ENCODE measurements at regions not wholly inside any gene's neighbourhood (a gene's known extent, or its start where the extent isn't known, plus 50 kb on each side); places are given as distances from the start of the nearest gene placed in this dataset.
"Not testable (repeated sequence)": the region's sequence is repeated elsewhere in the genome, so short reads cannot be mapped to it uniquely, and the experiment has no call there.

DNA sequence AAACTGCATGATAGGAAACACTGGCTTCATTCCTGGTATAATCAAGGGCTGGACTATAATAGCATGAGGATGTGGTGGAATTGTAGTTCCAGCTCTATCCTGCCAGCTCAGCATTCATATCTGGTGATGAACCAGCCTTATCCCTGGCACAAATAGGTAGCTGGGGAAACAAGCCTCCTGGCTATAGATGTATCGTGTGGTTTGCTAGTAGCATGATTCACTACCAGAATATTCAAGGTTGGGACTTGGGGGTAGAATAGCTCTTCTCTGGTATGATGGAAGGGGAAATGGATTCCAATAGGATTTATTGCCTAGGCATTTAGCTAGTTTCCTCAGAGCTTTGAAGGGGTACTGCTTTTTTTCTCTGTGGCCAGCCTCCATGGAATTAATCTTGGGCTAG is 532.8 kb downstream of the FBXO15 start:
- no peak for DNase-seq

DNA sequence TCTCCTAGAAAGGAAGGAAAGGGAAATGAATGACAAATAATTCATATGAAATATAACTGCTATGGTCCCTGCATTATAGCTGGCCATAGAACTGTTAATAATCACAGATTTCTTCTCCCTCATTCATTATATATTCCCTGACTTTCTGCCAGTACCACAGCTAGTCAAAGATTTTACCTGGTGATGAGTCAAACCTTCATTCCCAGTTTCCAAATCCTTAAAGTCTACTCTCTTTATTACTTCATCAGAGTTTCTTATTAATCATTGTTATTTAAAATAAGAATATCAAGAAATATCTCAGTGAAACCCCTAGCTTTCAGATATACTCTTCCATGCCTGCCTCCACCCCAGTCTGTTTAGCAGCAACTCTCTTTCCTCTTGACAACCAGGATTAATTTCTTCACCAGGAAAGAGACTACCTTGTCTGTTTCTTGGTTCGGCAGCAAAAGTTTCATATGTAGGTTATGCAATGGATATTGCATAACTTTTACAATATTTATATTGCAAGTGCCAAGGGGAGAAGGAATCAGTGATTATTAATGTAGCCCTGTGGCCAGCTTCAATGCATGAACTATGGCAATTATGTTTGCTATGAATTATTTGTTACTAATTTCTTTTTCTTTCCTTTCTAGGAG is 533.8 kb downstream of the FBXO15 start:
- DNase-seq, result no peak

GRCh38 chr18:73597832-73598615 is 549.6 kb downstream of the FBXO15 start:
- no peak for DNase-seq

DNA sequence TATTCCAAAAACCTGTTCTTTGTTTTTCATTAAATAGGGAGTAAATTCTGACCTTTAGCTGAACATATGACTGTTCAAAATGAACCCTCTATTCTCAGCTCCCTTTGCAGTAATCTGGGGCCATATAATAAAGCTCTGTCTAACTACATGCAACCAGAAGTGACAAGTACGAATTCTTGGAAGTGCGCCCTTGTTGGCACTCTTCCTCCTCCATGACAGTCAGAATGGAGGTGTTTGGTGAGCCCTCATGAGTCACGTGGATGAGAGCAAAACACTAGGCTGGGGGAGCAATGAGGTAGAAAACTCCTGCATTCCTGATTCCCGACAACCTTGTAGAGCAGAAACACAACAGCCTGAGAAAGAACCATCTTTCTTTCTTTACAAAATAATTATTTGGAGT is 552.9 kb downstream of the FBXO15 start:
- DNase-seq, result no peak

DNA sequence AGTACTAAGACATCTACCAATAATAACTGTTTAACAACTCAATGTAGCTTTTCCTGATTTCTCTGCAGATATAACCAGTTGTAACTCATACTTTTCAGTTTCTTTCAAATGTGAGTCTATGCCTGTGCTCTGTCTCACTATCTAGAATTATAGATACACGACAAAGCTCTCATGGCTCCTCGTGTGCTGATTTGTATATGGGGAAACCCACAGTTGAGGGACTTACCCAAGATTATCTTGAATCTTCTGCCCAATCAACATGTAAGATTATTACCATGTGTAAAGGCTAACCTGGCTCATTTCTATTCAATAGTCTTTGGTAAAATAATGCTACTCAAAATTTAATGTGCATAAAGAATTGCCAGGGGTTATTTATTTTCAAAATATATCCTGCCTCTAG is 554.4 kb downstream of the FBXO15 start:
- DNase-seq, result no peak

GRCh38 chr18:73590950-73591349 is 556.7 kb downstream of the FBXO15 start:
- DNase-seq, result no peak

GRCh38 chr18:73579698-73580097 is 567.9 kb downstream of the FBXO15 start:
- DNase-seq, result no peak

DNA sequence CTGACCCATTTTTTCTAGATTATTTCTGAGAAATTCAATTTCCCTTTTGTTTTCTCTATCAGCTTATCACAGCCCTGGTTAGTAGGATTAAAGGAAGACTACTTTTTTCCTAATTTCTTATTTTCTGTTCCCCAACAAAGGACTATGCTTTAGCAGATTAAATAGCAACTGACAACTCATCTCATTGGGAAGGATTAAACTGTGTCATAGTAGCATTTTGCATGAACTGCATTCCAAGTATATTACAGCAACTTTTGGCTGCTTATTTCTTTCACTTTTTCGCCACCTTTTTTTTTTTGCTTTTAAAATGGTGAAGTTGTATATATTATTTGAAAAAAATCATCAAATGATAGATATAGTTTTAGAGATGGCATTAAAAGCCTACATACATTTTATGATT is 570.3 kb downstream of the FBXO15 start:
- DNase-seq, result no peak

DNA sequence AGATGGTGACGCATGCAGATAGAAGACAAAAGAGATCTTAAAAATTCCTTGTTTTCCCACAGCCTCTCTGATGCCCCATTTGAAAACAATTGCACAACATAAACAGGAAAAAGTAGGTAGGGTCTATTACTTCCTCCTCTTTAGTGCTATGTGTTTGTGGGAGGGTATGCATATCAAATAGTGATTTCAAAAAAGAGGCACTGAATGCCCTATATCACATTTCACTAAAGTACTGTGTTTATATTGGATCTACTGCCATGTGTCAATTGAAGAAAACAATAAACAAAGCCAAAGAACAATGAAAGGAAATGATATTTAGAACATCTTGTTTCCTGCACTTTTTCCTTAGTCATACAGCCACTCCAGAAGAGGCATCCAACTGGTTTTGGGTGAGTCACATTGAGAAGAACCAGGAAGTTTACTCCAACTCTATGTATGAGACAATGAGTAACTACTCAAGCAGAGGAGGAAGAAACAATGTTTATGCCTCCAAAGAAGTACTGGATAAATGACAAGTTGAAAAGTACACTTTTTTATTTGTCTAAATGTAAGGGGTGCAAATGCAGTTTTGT is 583.6 kb downstream of the FBXO15 start:
- DNase-seq, result no peak

DNA sequence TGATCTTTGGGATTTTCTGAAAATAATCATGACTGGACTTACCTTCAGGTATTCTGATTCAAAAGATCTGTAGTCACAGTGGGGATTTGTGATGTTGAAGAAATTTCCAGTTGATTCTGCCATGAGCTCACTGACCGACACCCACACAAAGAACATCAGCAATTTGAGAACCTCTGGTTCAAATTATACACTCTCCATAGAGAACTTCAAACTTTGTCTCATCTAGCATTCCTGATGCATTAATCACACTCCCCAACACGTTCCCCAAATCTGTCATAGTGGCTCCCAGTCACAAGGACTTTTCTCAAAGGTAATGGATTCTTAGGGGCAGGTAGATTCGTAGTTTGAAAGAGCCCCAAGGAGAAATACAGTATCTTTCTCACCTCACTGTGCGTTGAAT is 584.3 kb downstream of the FBXO15 start:
- no peak for DNase-seq

DNA sequence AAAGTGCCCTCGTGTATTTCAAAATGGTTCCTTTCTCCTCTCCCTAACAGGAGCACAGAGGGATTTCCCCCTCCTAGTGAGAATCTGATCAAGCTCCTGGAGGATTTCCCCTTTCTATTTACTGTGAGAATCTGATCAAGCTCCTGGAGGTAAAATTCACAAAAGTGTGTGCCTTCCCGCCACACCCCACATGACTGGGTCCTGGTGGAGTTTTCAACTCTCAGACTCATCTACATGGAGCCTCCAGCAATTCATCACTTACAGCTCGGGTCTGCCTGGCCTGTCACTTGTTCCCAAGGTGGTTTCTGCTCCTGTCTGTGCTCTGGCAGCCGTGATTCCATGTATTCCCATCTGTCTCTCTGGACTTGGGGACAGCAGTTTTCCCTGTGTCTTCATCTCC is 590.7 kb downstream of the FBXO15 start:
- DNase-seq, result no peak

GRCh38 chr18:73552171-73552570 is 595.5 kb downstream of the FBXO15 start:
- peak; percentile 87 for DNase-seq

DNA sequence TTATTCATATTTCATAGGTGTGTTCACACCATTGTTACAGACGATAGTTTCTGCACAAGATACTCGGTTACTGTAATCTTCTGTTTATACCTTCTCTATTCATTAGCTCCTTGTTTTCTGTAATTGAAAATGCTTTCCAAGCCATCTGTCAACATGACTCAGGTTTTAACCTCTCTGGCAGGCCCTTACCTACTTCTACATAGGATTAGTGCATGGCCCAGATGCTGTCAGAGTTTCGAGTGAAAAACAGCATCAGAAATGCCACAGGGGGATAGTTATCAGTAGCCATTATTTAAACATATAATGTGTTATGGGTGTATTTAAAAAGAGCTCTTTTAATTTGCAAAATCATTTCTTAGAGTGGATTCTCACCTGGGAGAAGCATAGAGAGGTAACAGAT is 596.4 kb downstream of the FBXO15 start:
- peak; percentile 95 for DNase-seq

DNA sequence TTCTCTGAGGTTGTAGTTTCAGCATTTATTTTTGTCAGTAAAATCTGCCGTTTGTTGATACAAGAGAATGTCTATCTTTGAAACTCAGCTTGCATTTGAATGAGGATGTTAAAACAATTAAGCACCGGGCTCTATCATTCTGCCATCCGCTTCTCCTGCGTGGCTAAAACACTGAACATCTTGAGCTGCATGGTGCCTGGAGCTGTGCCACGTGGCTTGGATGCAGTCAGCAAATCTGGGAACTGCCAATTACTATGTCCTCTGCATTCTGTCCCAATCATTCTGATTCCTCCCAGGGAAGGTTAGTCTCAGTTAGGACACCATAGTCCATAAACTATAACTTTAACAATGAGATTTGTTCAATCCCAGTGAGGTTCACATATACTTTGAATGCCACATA is 598.4 kb downstream of the FBXO15 start:
- no peak for DNase-seq

DNA sequence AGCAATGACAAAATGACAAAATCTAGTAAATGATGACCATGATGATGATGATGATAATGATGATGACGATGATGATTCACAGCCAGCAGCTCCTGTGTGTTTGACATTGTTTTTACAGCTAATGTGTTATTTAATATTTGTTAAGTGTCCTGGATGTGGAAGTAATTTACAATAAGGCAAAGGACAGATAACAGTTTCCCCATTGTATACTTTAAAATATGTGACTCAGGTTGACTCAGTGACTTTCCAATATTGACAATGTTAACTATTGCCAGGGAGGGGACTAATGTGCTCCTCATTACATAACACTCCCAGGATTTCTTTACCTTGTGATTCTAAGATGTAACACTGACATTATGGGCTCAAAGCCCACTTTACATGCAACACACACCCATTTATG is 602.2 kb downstream of the FBXO15 start:
- no peak for DNase-seq

DNA sequence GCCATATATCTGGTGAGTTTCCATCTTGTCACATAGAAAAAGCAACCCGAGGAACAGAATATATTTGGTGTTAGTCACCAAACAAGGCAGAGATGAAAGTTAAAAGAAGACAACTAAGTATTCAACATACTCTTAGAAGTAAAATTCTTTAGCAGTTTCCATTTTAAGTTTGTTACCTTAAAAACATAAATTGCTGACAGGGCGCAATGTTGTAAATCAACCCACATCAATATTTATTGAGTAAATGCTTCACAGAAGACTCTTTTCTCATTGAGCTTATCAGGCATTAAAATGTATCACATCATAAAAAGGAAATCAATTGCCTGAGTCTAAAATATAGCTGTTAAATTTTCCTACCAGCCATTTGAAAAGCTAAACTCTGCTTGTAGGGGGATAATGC is 603.0 kb downstream of the FBXO15 start:
- DNase-seq, result no peak

- DNase-seq, result no peak
These were observed 603.6 kb downstream of the FBXO15 start for GRCh38 chr18:73544032-73544431.

DNA sequence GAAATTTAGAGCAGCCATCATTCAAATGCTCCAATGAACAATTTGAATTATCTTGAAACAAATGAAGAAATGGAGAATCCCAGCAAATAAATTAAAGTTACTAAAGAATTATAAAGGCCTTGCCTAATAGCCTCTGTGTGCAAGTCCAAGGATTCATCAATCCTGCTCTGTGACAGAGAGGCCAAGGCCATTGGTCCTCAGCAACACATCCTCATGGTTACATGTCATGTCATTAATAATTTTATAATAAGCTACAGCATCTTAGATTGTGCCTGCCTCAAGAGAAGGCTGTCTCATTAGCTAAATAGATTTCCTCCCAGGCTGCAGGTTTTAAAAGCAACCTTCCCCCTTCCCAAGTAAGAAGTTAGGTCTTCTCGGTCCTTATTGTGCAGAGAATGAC is 611.6 kb downstream of the FBXO15 start:
- DNase-seq, result no peak

- no peak for DNase-seq
These were observed 612.4 kb downstream of the FBXO15 start for GRCh38 chr18:73535189-73535588.

DNA sequence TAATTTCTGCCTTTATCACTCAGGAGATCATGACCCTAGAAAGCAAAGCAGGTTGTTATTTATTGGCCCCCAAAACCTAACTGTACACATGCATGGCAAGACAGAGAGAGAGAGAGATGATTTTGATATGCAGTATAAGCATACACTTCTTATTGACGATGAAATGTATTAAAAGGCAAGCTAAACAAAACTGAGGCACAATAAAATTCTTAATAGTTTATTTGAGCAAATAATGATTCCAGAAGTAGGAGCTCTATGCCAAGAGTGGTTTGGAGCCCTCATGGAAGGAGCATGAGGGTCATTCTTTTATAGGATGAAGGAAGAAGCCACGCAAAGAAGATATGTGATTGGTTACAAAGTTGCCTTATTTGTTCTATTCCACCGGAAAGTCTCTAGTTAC is 616.0 kb downstream of the FBXO15 start:
- DNase-seq, result no peak

DNA sequence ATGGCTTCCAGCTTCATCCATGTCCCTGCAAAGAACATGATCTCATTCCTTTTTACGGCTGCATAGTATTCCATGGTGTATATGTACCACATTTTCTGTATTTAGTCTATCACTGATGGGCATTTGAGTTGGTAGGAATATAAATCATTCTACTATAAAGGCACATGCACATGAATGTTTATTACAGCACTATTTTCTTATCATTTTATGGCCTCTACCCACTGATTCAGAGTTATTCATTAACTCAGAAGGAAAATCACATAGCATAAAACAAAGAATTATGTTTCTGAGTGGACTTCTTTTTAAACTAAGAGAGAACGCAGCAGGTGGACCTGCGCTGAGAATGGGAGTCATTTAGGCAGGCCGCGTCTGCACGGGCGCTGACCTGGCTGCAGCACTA is 619.6 kb downstream of the FBXO15 start:
- DNase-seq, result no peak

DNA sequence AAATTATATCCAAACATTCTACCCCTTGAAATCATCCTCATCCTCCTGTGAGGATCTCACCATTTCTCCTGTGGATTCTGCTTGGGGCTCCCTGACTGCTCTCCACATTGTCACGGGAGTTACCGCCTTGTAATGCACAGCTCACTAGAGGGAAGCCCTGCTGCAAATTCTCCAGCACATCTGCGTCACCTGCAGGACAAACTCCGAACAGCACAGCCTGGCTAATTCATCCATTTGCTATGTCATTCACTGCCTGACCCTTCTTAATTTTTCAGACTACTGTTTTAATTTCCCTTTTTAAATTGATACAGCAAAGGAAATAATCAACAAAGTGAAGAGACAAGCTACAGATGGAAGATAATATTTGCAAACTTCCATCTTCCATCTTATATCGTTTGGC is 627.4 kb downstream of the FBXO15 start:
- DNase-seq, result no peak

- not testable (repeated sequence) for DNase-seq
These were observed 631.6 kb downstream of the FBXO15 start for GRCh38 chr18:73516056-73516455.

GRCh38 chr18:73514449-73514848 is 633.2 kb downstream of the FBXO15 start:
- DNase-seq, result no peak
